Activated naive CD4-positive, alpha-beta T cell (primary cell): ENCODE measurements at regions not wholly inside any gene's neighbourhood (a gene's known extent, or its start where the extent isn't known, plus 50 kb on each side); places are given as distances from the start of the nearest gene placed in this dataset.

Experiments
- DNase-seq, 4 experiments: peaks; one replicate each; lab custom pipeline; 2025; lab: John Stamatoyannopoulos, UW

DNA sequence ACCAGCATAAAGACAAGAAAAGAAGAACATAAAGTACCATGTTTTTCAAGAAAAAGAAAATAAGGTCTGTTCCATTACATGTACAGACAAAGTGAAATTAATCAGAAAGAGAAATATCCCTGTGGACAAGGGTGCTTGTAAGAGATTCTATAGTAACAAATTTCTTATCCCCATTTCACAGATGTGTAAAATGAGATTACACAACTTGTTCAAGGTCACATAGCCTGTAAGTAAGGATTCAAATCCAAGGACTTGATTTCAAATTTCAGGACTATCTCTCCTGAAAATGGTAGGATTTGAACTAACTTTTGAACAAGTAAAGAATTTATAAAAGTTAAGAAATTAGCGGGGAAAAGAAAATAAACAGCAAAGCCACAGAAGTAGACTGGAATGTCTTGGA, 248.2 kb upstream of the SLC39A10 start:
- DNase-seq, result no peak

DNA sequence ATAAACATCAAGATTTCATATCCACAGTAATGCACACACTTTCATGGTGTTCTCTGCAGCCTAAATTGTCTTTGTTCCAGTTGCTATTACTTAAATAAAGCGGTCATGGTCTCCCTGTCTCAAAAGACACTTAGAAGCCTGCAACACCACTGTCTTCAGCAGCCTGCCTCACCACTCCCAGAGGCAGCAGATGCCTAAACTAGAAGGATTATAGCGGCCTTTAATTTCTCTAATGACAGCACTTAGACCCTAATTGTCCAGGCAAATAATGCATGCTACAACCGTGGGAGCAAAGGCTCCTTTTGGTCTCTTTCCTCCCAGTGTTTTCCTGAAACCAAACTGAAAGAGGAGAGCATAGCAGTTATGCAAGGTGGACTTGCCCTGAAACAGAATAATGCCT, 248.8 kb upstream of the SLC39A10 start:
- DNase-seq, result no peak

DNA sequence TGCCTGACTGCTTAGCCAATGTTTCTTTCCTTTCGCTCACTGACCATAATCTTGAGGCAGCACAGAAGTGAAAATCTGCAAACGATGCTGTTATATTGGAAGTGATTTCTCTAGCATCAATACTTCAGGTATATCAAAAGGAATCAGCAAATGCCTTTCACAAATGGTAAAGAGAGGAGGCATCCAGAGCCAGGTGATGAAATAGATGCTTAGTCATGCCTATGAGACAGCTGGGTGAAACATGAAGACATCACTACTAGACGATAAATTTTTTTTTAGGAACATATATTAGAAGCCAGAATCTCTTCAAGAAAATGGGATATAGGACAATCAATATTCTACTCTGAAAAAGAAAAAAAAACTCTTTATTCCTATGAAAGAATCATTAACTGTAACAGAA, 249.2 kb upstream of the SLC39A10 start:
- no peak for DNase-seq

DNA sequence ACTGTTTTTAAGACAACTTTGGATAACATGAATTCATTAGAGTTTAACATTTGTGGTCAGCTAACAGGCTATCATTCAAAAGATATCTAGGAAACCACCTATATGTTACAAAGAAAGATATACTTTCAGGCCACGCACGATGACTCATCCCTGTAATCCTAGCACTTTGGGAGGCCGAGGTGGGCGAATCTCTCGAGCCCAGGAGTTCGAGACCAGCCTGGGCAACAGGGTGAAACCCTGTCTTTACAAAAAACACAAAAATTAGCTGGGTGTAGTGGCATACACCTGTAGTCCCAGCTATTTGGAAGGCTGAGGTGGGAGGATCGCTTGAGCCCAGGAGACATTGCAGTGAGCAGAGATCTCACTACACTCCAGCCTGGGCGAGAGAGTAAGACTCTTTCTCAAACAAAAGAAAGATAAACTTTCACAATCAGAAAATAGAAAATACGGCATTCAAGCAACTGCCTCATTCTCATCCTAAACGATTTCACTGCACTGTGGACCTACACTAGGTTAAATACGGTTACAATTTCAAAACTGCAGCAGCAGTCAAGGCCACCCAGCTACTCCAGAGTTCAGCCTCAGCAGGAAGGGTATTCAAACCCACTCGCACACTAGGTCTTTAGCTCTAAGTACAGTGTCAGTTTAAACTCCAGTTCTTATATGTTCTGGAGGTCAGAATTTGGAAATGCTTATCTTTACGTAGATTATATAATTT, 250.0 kb upstream of the SLC39A10 start:
- no peak for DNase-seq

GRCh38 chr2:195404651-195405050, 252.4 kb upstream of the SLC39A10 start:
- no peak for DNase-seq

GRCh38 chr2:195396479-195396878, 260.5 kb upstream of the SLC39A10 start:
- no peak for DNase-seq

GRCh38 chr2:195395362-195395761, 261.7 kb upstream of the SLC39A10 start:
- DNase-seq, result no peak

DNA sequence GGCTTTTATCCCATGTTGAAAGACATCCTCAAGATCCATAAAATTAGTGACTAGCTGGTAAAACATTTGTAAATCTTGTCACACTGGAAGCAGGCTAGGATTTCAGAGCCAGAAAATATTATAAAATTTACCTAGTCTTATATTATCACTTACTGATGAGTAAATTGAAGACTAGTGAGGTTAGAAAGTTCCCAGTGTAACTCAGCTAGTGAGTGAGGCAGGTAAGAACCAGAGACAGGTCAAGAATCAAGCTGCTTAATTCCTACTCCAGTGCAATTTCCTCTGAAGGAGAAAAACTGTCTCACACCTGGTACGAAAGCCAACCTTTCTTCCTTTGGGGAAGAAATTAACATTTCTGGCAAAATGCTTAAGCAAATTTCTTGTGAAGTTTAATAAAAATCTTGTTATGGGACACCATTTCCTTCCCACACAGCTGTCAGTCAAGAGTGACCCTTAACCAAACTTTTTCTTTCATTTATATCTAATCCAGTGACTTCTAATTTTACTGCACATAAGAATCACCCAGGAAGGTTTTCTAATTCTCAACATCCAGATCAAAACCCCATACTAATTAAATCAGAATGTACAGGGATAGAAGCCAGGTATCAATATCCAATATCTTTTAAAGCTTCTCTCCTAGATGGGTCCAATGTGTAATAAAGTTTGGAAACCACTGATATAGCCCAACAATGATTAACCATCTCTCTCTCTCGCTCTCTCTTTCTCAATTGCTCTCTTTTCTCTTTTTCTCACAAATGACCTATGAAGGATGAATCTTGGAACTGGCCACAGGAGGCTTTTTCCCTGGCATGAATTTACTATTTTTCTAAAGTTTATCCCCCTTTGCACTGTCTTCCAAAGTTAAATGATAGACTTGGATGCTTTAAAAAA, 264.3 kb upstream of the SLC39A10 start:
- no peak for DNase-seq

DNA sequence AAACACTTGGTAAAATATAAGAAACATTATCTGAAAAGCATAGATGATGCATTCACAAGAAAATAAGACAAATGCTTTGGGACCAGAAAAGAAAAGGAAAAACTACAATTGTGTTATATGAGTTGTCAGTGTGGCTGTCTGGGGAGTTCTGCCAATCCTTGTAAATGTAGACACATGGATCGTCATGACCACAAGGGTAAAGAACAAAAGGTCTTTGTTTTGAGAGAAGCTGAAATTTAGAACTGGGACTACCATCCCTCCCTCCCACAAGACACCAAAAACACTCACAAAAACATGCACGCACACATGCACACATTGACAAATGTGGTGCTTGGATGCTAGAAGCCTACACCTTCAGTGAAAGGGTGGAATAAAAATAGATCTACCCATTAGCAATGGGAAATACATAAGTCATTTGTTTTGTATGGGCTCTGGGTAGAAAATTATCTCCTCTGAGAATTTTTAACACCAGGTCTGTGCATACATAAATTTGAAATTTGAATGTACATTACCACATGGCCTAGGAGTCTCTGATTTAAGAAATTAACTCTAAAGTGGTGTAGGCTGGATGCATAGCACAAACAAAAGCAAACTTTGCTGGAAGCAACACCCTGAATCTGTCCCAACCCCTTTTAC, 266.2 kb upstream of the SLC39A10 start:
- no peak for DNase-seq

DNA sequence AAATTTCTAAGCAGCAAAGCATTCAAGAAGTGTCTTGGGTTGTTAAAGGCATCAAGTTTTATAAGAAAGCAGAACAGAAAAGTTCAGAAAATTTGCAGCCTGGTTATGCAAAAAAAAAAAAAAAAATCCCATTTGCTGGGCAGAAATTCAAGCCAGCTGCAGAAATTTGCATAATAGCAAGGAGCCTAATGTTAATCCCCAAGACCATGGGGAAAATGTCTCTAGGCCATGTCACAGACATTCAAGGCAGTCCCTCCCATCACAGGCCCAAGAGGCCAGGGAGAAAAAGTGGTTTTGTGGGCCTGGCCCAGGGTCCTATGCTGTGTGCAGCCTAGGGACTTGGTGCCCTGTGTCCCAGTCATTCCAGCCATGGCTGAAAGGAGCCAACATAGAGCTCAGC, 269.0 kb upstream of the SLC39A10 start:
- DNase-seq, result no peak

- DNase-seq, result peak in 1 of 4 experiments; percentile 4
These were observed 274.8 kb upstream of the SLC39A10 start for GRCh38 chr2:195382186-195382585.

DNA sequence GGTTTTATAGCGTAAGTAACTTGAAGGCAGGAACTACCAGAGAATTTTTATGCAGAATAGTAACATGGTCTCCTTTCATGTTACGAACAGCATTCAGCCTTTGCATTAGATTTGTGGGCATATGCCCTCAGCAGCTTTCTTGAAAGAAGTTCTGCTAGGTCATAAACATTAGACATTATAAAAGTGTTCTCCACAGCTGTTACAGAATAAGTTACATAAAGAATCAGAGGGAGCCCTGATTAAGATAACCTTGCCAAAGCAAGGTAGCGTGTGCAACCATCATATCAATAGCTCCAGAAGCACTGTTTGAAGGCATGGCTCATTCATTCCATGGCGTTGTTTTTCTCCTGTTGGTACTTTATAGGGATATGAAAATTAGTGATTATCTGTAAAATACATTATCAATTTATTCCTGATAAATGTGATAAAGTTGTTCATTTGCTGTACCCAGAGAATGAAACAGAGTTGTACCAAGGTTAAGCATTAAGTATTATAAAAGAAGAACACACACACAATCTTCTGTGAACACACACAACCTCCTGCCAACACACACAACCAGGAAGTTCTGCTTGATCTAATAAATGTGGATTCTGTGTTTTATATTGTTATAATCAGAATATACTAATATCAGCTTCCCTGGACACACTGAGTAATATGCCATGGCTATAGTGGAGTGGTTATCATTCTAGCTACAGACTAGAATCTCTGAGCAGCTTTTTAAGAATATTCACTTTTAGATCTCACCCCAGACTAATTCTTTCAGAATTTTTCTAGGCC, 286.7 kb upstream of the SLC39A10 start:
- no peak for DNase-seq

DNA sequence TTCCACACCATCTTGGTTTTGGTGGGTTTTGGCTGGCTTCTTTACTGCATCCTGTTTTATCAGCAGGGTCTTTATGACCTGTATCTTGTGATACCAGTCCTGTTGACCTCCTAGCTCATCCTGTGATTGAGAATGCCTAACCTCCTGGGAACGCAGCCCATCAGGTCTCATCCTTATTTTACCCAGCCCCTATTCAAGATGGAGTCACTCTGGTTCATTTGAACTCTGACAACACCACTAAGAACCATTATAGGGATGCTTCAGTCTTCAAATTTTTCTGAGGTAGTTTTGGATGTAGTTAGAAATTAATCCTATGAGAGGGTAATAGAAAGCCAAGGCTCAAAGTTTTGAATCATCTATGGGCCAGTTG, 287.8 kb upstream of the SLC39A10 start:
- no peak for DNase-seq

DNA sequence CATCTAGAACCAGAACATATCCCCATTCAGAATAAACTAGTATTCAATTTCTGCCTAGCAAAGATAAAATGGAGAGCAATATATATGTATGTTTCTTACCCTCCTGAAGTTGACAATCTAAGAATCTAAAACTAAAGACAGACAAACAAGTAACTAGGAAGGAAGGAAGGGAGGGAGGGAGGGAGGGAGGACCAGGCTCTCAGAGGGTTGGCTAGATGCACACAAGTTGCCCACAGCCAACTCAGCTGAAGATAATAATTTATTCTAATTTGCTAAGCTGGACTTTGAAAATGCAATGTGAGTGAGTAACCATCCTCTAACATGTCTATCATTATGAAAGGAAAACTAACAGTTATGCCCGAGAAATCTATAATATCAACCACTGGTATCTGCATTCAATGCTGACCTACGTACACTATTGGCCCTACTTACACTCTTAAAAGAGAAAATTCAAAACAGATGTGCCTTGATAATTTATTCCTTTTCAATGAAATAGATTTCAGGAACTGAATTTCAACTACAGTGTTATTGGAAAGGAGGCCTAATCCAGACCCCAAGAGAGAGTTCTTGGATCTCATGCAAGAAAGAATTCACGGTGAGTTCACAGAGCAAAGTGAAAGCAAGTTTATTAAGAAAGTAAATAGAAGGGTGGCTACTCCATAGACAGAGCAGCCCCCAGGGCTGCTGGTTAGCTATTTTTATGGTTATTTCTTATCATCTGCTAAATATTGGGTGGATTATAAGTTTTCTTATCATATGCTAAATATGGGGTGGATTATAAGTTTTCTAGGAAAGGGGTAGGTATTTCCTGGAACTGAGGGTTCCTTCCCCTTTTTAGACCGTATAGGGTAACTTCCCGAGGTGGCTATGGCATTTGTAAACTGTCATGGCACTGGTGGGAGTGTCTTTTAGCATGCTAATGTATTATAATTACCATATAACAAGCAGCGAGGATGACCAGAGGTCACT, 288.5 kb upstream of the SLC39A10 start:
- no peak for DNase-seq

DNA sequence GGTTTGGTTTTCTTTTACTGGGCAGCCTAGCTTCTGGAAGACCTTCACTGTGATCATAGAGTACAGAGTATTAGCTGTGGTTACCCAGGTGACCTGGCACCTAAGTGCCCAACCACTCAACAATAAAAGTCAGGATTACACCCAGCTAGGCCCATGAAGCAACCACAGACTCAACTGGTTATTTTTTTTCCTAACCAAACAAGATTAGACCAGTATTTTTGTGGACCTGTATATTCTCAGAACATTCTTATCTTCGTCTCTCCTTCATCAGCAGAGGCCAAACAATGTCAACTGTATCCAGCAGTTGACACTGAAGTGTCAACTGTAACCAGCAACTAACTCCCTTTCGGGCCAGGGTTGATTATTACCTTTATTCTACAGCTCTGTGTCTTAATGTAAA, 289.2 kb upstream of the SLC39A10 start:
- no peak for DNase-seq

DNA sequence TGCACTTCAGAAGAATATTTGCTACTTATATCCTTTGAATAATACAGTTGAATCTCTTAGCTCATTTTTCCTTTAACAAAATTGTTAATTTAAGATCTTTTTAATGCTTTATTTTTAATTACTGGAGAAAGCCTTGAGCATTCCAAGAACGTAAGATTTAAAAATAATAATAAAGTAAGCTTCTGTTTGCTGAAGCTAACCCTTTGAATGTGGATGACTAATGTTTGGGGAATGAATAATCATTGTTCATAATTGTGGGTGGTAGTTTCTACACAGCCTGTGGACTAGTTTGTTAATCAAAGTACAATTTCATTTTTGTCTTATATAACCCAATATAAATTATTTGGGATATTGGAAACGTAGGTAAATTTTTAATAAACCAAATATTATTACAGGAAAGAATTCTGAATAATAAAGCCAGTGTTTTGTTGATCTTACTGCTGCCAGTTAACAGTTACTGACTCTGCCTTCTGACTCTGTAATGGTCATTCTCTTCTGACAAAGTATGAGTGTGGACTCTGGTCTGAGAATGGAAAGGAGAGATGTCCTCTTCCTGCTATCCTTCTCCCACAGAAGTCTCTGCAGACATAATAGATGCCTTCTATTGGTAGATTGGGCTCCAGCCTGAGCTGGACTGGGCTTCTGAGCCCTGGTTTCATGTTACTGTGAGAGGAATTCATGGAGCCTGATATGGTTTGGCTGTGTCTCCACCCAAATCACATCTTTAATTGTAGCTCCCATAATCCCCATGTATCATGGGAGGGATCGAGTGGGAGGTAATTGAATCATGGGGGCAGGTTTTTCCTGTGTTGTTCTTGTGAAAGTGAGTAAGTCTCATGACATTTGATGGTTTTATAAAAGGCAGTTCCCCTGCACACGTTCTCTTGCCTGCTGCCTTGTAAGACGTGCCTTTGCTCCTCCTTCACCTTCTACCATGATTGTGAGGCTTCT, 292.7 kb upstream of the SLC39A10 start:
- no peak for DNase-seq

DNA sequence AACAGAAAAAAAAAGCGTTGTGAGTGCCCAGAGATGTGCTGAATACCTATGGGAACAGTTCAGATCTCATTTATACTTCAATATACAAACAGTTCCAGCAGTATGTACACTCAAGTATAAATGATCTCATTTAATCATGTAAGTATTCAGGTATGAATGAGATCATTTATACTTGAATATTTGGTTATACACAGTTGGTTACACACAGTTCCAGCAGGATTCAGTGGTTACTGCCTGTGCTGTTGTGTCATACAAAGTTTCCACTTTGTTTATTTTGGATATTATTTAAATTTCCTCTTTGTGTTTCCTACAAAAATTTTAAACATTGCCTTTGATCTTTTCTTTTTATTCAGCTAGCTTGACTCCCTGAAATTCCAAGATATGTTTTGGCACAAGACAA, 293.5 kb upstream of the SLC39A10 start:
- DNase-seq, result no peak

- no peak for DNase-seq
These were observed 296.8 kb upstream of the SLC39A10 start for GRCh38 chr2:195360242-195360641.

DNA sequence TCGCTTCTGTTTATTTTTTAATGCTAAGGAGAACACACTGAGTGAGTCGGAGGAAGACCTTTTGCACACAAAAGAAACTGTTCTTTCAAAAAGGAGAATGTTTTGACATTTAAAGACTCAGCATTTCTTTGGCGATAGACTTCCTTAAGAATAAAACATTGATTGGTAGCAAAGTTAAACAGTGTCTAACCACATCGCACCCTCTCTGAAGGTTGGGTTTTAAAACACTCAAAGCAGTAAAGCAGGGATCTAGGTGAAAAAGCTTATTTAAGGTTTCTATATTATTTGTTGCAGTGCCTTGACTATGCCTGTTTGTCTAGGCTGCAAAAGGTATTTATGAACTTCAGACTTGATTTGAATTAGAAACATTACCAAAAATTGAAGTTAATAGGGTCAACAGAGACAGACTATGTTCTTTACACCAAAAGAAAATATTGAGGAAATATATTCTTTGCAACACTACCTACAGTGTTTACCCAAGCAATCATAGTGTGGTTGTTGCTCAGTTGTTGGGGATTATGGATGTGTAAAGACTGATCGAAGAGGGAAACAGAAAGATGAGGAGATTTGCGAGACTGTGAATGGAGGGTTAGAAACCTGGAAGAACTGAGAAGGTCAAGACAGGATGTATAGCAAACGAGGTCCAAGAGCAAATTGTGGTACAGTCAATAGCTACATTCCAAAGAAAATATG, 297.8 kb upstream of the SLC39A10 start:
- no peak for DNase-seq
